ENCODE measurements at regions not wholly inside any gene's neighbourhood (a gene's known extent, or its start where the extent isn't known, plus 50 kb on each side); places are given as distances from the start of the nearest gene placed in this dataset.

DNA sequence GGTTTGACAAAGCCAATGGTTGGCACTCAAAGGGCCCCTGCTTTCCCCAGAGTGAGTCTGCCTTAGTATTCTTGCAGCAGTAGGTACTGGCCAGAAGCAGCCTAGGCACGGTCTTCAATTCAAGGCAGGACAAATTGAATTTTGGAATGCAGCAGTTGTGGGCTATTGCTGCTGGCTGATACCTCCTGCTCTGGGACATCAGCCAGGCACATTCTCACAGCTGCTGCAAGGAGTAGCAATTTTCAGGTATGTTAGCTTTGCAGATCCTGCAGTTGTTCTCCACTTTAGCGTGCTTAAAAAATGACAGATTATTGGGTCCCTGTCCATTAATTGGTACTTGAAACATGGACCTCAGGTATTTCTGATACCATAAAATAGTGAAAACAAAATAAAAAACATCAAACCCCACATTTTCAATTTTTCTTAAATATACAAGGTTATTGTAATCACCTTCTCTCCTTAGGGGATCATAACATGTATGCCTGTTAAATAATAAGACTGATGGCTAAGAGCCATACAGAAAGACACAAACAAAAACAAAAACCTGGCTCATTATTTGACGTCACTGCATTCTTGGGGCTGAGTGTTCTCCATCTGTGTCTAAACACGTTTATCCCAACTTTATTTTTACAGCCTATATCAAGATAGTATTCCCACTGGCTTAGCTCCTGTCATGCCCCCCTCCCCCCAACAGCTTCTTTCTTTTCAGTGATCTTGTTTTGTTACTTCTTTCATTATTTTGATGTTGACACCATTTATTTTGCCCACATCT, 85.1 kb upstream of the CARD18 start:
- TF ChIP-seq, protein P1, sequence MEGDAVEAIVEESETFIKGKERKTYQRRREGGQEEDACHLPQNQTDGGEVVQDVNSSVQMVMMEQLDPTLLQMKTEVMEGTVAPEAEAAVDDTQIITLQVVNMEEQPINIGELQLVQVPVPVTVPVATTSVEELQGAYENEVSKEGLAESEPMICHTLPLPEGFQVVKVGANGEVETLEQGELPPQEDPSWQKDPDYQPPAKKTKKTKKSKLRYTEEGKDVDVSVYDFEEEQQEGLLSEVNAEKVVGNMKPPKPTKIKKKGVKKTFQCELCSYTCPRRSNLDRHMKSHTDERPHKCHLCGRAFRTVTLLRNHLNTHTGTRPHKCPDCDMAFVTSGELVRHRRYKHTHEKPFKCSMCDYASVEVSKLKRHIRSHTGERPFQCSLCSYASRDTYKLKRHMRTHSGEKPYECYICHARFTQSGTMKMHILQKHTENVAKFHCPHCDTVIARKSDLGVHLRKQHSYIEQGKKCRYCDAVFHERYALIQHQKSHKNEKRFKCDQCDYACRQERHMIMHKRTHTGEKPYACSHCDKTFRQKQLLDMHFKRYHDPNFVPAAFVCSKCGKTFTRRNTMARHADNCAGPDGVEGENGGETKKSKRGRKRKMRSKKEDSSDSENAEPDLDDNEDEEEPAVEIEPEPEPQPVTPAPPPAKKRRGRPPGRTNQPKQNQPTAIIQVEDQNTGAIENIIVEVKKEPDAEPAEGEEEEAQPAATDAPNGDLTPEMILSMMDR (IDR thresholded peaks at IDR 0.05; ENCODE audit: low read depth, low read length, missing control alignments) = no peak
- no peak for DNase-seq
- Histone ChIP-seq H3K27me3 (replicated peaks) (no peaks in the 10 kb centered on the region), H3K36me3 (replicated peaks) (no peaks in the 10 kb centered on the region), H3K4me3 (ENCODE audit: low read depth, low read length) (no peak overlapping the region), H3K27ac (no peak overlapping the region)
- in situ Hi-C loops (cut with HindIII; ENCODE audit: low pct_ligation_motif_present, low sequenced_read_pairs) = no loop called here

DNA sequence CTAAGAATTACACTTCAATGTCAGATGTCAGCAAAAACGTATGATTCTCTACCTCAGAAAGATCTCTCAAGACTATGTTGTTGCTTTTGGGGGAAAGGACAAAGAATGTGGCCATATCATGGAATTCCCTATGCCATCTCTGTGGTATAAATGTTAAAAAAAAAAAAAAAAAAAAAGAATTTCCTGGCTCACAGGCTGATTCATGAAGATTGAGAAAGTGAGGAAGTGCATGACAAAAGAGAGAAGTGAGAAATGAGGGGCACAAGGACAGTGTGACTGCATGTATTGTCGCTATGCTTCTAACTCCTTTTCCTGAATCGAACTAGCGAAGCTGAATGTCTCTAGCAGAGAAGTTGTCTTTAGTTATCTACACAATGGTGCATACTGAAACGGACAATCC, 80.6 kb upstream of the CARD18 start:
- H3K36me3 ChIP-seq (replicated peaks) = no peaks in the 10 kb centered on the region
- in situ Hi-C loops (cut with HindIII; ENCODE audit: low pct_ligation_motif_present, low sequenced_read_pairs) = no loop called here
- TF ChIP-seq, protein P1 (IDR thresholded peaks at IDR 0.05; ENCODE audit: low read depth, low read length, missing control alignments) = no peak
- H3K4me3 ChIP-seq (ENCODE audit: low read depth, low read length) = no peak overlapping the region
- no peaks in the 10 kb centered on the region for H3K27me3 ChIP-seq (replicated peaks)
- H3K27ac ChIP-seq = no peak overlapping the region
- no peak for DNase-seq

DNA sequence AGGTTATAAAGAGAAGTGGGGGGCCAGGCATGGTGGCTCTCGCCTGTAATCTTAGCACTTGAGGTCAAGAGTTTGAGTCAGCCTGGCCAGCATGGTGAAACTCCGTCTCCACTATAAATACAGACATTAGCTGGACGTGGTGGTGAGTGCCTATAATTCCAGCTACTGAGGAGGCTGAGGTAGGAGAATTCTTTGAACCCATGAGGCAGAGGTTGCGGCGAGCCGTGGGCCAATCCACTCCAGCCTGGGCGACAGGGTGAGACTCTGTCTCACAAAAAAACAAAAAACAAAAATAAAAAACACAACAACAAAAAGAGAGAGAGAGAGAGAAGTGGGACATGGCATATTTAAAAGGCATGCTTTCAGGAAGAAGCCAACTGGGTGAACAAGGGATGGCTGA, 80.1 kb upstream of the CARD18 start:
- Histone ChIP-seq H3K36me3 (replicated peaks) (no peaks in the 10 kb centered on the region), H3K4me3 (ENCODE audit: low read depth, low read length) (no peak overlapping the region), H3K27ac (no peak overlapping the region), H3K27me3 (replicated peaks) (no peaks in the 10 kb centered on the region)
- in situ Hi-C loops (cut with HindIII; ENCODE audit: low pct_ligation_motif_present, low sequenced_read_pairs) = no loop called here
- no peak for DNase-seq
- TF ChIP-seq, protein P1 (IDR thresholded peaks at IDR 0.05; ENCODE audit: low read depth, low read length, missing control alignments) = no peak

DNA sequence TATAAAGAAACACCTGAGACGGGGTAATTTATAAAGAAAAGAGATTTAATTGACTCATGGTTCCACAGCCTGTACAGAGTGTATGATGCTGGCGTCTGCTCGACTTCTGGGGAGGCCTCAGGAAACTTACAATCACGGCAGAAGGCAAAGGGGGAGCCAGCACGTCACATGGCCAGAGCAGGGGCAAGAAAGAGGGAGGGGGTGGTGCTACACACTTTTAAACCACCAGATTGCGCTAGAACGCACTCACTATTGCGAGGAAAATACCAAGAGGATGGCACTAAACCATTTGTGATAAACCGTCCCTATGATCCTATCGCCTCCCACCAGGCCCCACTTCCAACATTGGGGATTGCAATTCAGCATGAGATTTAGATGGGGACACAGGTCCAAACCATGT, 79.7 kb upstream of the CARD18 start:
- no peaks in the 10 kb centered on the region for H3K27me3 ChIP-seq (replicated peaks)
- TF ChIP-seq, protein P1 (IDR thresholded peaks at IDR 0.05; ENCODE audit: low read depth, low read length, missing control alignments) = peak; percentile 21
- H3K36me3 ChIP-seq (replicated peaks) = no peaks in the 10 kb centered on the region
- no peak overlapping the region for H3K4me3 ChIP-seq (ENCODE audit: low read depth, low read length)
- DNase-seq = no peak
- in situ Hi-C loops (cut with HindIII; ENCODE audit: low pct_ligation_motif_present, low sequenced_read_pairs) = no loop called here
- no peak overlapping the region for H3K27ac ChIP-seq

DNA sequence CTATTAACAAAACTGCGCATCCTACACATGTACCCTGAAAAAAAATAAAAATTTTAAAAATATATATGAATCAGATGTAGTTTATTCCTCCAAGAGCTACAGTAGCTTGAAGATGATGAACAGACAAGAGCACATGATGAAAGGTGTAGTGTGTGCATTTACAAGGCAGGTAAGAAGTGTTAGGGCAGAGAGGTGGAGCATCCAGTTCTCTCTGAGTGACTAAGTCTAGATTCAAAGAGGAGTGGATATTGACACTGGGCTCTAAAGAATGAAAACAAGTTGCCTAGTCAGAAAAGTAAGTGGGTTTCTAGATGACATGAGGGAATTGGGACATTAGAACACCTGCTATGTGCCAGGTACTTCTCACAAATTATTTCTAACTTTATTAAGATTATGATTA, 76.0 kb upstream of the CARD18 start:
- no peak for DNase-seq
- Histone ChIP-seq H3K27ac (no peak overlapping the region), H3K4me3 (ENCODE audit: low read depth, low read length) (no peak overlapping the region), H3K27me3 (replicated peaks) (no peaks in the 10 kb centered on the region), H3K36me3 (replicated peaks) (no peaks in the 10 kb centered on the region)
- in situ Hi-C loops (cut with HindIII; ENCODE audit: low pct_ligation_motif_present, low sequenced_read_pairs) = no loop called here
- TF ChIP-seq, protein P1 (IDR thresholded peaks at IDR 0.05; ENCODE audit: low read depth, low read length, missing control alignments) = no peak
